ENCODE measurements at regions not wholly inside any gene's neighbourhood (a gene's known extent, or its start where the extent isn't known, plus 50 kb on each side); places are given as distances from the start of the nearest gene placed in this dataset.

GRCh38 chr2:56505885-56506284, 322.1 kb downstream of the CCDC85A start:
- TF ChIP-seq, protein P1, sequence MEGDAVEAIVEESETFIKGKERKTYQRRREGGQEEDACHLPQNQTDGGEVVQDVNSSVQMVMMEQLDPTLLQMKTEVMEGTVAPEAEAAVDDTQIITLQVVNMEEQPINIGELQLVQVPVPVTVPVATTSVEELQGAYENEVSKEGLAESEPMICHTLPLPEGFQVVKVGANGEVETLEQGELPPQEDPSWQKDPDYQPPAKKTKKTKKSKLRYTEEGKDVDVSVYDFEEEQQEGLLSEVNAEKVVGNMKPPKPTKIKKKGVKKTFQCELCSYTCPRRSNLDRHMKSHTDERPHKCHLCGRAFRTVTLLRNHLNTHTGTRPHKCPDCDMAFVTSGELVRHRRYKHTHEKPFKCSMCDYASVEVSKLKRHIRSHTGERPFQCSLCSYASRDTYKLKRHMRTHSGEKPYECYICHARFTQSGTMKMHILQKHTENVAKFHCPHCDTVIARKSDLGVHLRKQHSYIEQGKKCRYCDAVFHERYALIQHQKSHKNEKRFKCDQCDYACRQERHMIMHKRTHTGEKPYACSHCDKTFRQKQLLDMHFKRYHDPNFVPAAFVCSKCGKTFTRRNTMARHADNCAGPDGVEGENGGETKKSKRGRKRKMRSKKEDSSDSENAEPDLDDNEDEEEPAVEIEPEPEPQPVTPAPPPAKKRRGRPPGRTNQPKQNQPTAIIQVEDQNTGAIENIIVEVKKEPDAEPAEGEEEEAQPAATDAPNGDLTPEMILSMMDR (IDR thresholded peaks at IDR 0.05): no peak
- TF ChIP-seq, protein P2, sequence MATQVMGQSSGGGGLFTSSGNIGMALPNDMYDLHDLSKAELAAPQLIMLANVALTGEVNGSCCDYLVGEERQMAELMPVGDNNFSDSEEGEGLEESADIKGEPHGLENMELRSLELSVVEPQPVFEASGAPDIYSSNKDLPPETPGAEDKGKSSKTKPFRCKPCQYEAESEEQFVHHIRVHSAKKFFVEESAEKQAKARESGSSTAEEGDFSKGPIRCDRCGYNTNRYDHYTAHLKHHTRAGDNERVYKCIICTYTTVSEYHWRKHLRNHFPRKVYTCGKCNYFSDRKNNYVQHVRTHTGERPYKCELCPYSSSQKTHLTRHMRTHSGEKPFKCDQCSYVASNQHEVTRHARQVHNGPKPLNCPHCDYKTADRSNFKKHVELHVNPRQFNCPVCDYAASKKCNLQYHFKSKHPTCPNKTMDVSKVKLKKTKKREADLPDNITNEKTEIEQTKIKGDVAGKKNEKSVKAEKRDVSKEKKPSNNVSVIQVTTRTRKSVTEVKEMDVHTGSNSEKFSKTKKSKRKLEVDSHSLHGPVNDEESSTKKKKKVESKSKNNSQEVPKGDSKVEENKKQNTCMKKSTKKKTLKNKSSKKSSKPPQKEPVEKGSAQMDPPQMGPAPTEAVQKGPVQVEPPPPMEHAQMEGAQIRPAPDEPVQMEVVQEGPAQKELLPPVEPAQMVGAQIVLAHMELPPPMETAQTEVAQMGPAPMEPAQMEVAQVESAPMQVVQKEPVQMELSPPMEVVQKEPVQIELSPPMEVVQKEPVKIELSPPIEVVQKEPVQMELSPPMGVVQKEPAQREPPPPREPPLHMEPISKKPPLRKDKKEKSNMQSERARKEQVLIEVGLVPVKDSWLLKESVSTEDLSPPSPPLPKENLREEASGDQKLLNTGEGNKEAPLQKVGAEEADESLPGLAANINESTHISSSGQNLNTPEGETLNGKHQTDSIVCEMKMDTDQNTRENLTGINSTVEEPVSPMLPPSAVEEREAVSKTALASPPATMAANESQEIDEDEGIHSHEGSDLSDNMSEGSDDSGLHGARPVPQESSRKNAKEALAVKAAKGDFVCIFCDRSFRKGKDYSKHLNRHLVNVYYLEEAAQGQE (IDR thresholded peaks at IDR 0.05; ENCODE audit: insufficient read depth in 1 of 2, low read depth in 2 of 2, low read length in 1 of 2): no peak
- TF ChIP-seq POLR2AphosphoS5 (IDR thresholded peaks at IDR 0.05; ENCODE audit: low read depth, low read length): no peak

Measured in Panc1 (cell line).